HUES48 (cell line): ENCODE measurements at regions not wholly inside any gene's neighbourhood (a gene's known extent, or its start where the extent isn't known, plus 50 kb on each side); places are given as distances from the start of the nearest gene placed in this dataset.

Experiments used
- H3K27ac ChIP-seq: one replicate; pipeline ENCODE4 v1.7.0; 2013; ENCODE audit warnings: low read depth, low read length, inconsistent platforms
- H3K27me3 ChIP-seq: 2 replicates; pipeline ENCODE4 v1.6.1; 2013; ENCODE audit warnings: mild to moderate bottlenecking, low read length; ENCODE audit not compliant: control insufficient read depth, insufficient read depth
- H3K36me3 ChIP-seq: 2 replicates; pipeline ENCODE4 v1.6.1; 2013; ENCODE audit warnings: low read length; ENCODE audit not compliant: control insufficient read depth, insufficient read depth
- H3K4me1 ChIP-seq: 2 replicates; pipeline ENCODE4 v1.6.1; 2013; ENCODE audit warnings: mild to moderate bottlenecking, low read length; ENCODE audit not compliant: control insufficient read depth, insufficient read depth
- H3K4me3 ChIP-seq: 2 replicates; pipeline ENCODE4 v1.5.1; 2013; ENCODE audit warnings: mild to moderate bottlenecking, low read depth, low read length
- H3K9ac ChIP-seq: 2 replicates; pipeline ENCODE4 v1.6.1; 2013; ENCODE audit warnings: mild to moderate bottlenecking, low read depth, low read length, moderate library complexity
- H3K9me3 ChIP-seq: 2 replicates; pipeline ENCODE4 v1.6.1; 2013; ENCODE audit warnings: low read length; ENCODE audit not compliant: control insufficient read depth, insufficient read depth

- Histone ChIP-seq H3K27me3 (no peaks in the 10 kb centered on the region), H3K4me3 (no peak overlapping the region), H3K36me3 (no peaks in the 10 kb centered on the region), H3K9ac (no peak overlapping the region), H3K4me1 (peaks cover 7% of the 10 kb centered on the region), H3K27ac (no peak overlapping the region), H3K9me3 (no peaks in the 10 kb centered on the region)
Observed at GRCh38 chr4:136900696-136901095, 631.6 kb downstream of the PCDH18 start.

DNA sequence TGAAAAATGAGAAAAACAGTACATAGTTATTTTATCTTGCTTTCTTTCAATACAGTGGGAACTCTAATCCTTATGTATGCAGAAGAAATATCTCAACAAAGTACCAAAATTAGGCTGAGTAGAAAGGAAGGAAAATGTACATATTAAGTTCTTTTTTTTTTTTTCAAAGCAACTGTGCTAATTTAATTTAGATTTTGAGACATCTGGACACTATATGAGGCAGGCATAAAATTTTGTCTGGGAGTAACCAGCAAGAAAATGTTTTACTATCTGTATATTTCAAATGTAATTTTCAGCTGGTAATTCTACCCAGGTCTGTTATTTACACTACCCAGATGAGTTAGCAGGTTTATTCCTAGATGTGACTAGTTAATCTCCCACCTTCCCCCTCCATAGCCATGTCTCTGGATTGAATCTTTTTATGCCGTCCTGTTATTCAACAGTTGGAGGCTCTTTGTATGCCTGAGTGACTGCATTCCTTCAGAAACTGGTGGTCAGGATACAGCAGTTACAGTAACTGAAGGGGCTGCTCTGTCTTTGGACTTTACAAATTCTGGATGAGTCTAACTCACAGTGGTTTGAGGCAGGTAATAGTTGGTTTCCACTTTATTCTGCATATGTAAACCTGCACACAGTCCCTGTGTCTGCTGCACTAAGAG, 633.6 kb downstream of the PCDH18 start:
- H3K4me1 ChIP-seq = peaks cover 7% of the 10 kb centered on the region
- no peaks in the 10 kb centered on the region for H3K9me3 ChIP-seq
- no peak overlapping the region for H3K4me3 ChIP-seq
- no peak overlapping the region for H3K9ac ChIP-seq
- no peaks in the 10 kb centered on the region for H3K36me3 ChIP-seq
- H3K27me3 ChIP-seq = no peaks in the 10 kb centered on the region
- H3K27ac ChIP-seq = no peak overlapping the region

DNA sequence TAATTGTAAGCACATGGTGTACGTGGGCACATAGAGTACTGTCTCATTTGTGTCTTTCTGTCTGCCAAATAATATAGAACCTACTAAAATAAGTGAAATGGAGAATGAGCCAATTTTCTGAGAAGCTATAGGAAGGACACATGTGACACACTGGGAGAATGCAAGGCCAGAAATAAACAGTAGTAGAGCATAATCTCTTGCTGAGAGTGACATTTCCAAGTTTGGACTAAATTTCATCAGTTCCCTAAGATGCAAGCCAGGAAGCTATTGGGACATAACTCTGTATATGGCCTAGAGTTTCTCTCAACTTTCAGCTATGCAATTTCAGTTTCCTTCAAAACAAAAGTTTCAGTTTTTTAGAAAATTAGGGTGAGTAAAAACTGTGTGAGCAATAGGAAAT, 638.7 kb downstream of the PCDH18 start:
- Histone ChIP-seq H3K9ac (no peak overlapping the region), H3K4me3 (no peak overlapping the region), H3K27ac (no peak overlapping the region), H3K9me3 (no peaks in the 10 kb centered on the region), H3K36me3 (no peaks in the 10 kb centered on the region), H3K27me3 (no peaks in the 10 kb centered on the region), H3K4me1 (no peaks in the 10 kb centered on the region)

DNA sequence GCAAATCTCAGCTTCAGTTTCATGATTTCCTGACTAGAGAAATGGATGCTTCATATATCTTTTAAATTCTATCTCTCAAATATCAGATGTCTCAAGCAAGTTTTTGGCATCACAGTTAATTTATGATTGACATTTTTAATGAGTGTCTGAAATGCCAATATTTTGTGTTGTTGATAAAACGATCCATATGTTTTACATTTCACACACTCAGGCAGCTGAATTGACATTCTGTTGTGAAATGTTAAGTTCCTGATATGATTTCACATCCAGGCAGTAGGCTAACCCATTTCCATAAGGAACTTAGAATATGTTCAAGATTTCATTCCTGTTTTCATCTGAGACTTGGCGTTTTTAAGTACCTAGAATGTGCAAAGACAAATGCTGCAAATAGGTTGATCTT, 650.6 kb downstream of the PCDH18 start:
- H3K9me3 ChIP-seq = no peaks in the 10 kb centered on the region
- no peak overlapping the region for H3K4me3 ChIP-seq
- no peaks in the 10 kb centered on the region for H3K36me3 ChIP-seq
- H3K4me1 ChIP-seq = peaks cover 12% of the 10 kb centered on the region; the same call in 1 of the 2 replicates
- no peak overlapping the region for H3K27ac ChIP-seq
- H3K27me3 ChIP-seq = no peaks in the 10 kb centered on the region
- H3K9ac ChIP-seq = no peak overlapping the region

DNA sequence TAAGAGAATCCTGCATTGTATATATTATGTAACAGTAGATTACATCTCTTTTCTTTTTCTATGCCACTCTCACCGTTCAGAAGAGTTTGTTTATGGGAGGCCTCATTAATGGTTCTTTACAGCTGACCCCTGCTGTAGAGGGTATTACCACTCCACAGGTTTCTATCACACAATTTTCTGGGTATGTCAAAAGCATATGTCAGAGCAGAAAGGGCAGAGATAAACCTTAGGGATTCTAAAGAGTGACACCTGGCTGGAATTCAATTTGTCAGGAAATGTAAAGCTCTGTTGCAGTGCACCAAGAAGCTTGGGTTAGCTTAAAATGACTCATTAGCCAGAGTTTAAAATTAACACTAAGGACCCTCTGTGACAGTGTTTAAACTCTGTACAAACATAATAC, 658.7 kb downstream of the PCDH18 start:
- no peak overlapping the region for H3K4me3 ChIP-seq
- H3K9me3 ChIP-seq = no peaks in the 10 kb centered on the region
- no peak overlapping the region for H3K27ac ChIP-seq
- H3K9ac ChIP-seq = no peak overlapping the region
- H3K27me3 ChIP-seq = no peaks in the 10 kb centered on the region
- no peaks in the 10 kb centered on the region for H3K36me3 ChIP-seq
- 0 out of 2 replicates have a peak, but pooled peaks cover under 1% of the 10 kb centered on the region for H3K4me1 ChIP-seq

- Histone ChIP-seq H3K9me3 (no peaks in the 10 kb centered on the region), H3K4me1 (peaks cover 7% of the 10 kb centered on the region; the same call in 1 of the 2 replicates), H3K9ac (no peak overlapping the region), H3K27me3 (no peaks in the 10 kb centered on the region), H3K36me3 (no peaks in the 10 kb centered on the region), H3K27ac (no peak overlapping the region), H3K4me3 (no peak overlapping the region)
Observed at GRCh38 chr4:136867465-136867864, 664.8 kb downstream of the PCDH18 start.

GRCh38 chr4:136865526-136865925, 666.8 kb downstream of the PCDH18 start:
- H3K27ac ChIP-seq = no peak overlapping the region
- H3K4me1 ChIP-seq = peaks cover 7% of the 10 kb centered on the region; the same call in 1 of the 2 replicates
- H3K4me3 ChIP-seq = no peak overlapping the region
- H3K27me3 ChIP-seq = no peaks in the 10 kb centered on the region
- H3K36me3 ChIP-seq = no peaks in the 10 kb centered on the region
- H3K9ac ChIP-seq = no peak overlapping the region
- no peaks in the 10 kb centered on the region for H3K9me3 ChIP-seq

- H3K9ac ChIP-seq = no peak overlapping the region
- H3K9me3 ChIP-seq = no peaks in the 10 kb centered on the region
- no peaks in the 10 kb centered on the region for H3K27me3 ChIP-seq
- no peaks in the 10 kb centered on the region for H3K36me3 ChIP-seq
- no peak overlapping the region for H3K27ac ChIP-seq
- peaks cover 7% of the 10 kb centered on the region; the same call in 1 of the 2 replicates for H3K4me1 ChIP-seq
- no peak overlapping the region for H3K4me3 ChIP-seq
Observed at GRCh38 chr4:136864604-136865185, 667.6 kb downstream of the PCDH18 start.

DNA sequence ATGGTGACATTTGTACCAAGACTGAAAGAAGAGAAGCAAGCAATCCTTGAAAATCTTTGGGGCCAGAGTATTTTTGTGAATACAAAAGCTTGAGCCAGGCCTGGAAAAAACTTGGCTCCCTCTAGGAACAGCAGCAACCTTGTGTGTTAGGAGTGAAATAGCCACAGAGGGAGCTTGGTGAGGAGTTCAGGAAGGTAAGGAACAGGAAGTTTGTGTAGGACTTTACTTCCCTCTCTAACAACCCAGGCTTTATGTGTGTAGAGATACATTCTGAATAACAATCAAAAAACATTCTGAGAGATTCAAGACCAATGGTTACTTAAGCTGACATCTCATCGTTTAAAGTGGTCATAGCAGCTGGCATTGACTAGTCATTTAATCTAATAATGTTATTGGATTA, 668.5 kb downstream of the PCDH18 start:
- Histone ChIP-seq H3K9me3 (no peaks in the 10 kb centered on the region), H3K27me3 (no peaks in the 10 kb centered on the region), H3K36me3 (no peaks in the 10 kb centered on the region), H3K4me1 (peaks cover 7% of the 10 kb centered on the region; the same call in 1 of the 2 replicates), H3K27ac (no peak overlapping the region), H3K4me3 (no peak overlapping the region), H3K9ac (no peak overlapping the region)

DNA sequence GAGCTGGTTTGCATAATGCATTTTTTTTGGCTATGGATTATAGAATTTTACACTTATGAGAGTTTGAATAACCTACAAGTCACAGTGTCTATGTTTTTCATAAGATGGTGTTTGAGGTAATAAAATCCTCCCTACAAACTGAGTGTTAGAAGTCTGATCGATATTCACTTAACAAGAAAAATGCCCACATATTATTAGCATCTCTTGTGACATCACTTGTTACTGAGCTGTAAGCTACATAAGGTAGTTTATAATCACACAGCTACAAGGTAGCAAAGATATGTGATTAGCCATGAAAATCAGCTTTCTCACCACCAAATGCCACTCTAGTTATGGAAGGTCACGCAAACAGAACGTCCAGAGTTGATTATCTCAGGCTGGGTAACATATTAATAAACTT, 669.6 kb downstream of the PCDH18 start:
- Histone ChIP-seq H3K9me3 (no peaks in the 10 kb centered on the region), H3K4me3 (no peak overlapping the region), H3K4me1 (peaks cover 7% of the 10 kb centered on the region; the same call in 1 of the 2 replicates), H3K27ac (no peak overlapping the region), H3K36me3 (no peaks in the 10 kb centered on the region), H3K9ac (no peak overlapping the region), H3K27me3 (no peaks in the 10 kb centered on the region)

- no peaks in the 10 kb centered on the region for H3K27me3 ChIP-seq
- H3K4me1 ChIP-seq = peaks cover 5% of the 10 kb centered on the region
- H3K36me3 ChIP-seq = no peaks in the 10 kb centered on the region
- H3K9ac ChIP-seq = no peak overlapping the region
- H3K4me3 ChIP-seq = no peak overlapping the region
- no peak overlapping the region for H3K27ac ChIP-seq
- H3K9me3 ChIP-seq = no peaks in the 10 kb centered on the region
Observed at GRCh38 chr4:136861091-136861490, 671.2 kb downstream of the PCDH18 start.
